ENCODE measurements at regions not wholly inside any gene's neighbourhood (a gene's known extent, or its start where the extent isn't known, plus 50 kb on each side); places are given as distances from the start of the nearest gene placed in this dataset.

- Histone ChIP-seq H2BK15ac (ENCODE audit: low read depth, low read length) (no peak overlapping the region), H3K4ac (ENCODE audit: low read depth, low read length) (no peak overlapping the region), H3K36me3 (ENCODE audit: control insufficient read depth, insufficient read depth, low read length) (no peaks in the 10 kb centered on the region), H3K27ac (ENCODE audit: insufficient read depth, low read length) (no peak overlapping the region), H4K91ac (ENCODE audit: insufficient read depth, low read depth, low read length) (no peak overlapping the region), H3K4me2 (ENCODE audit: low read depth, low read length) (no peak overlapping the region), H3K27me3 (ENCODE audit: control insufficient read depth, insufficient read depth, low read length) (no peaks in the 10 kb centered on the region), H3K79me1 (ENCODE audit: low read depth in 1 of 2, low read length in 2 of 2) (no peaks in the 10 kb centered on the region), H3K4me1 (ENCODE audit: control insufficient read depth, insufficient read depth, low read length) (peaks cover 5% of the 10 kb centered on the region; the same call in 1 of the 2 replicates), H2BK5ac (ENCODE audit: low read depth, low read length, poor library complexity, severe bottlenecking) (no peak overlapping the region), H2BK120ac (ENCODE audit: low read depth, low read length) (no peak overlapping the region), H2AK5ac (ENCODE audit: low read depth, low read length) (peak overlapping the region; percentile 28; the same call in 1 of the 2 replicates), H3K9me3 (ENCODE audit: control insufficient read depth, insufficient read depth, low read length) (no peaks in the 10 kb centered on the region), H3K9me1 (ENCODE audit: insufficient read depth, low read length) (no peaks in the 10 kb centered on the region), H2AFZ (replicated peaks; ENCODE audit: low read length, poor library complexity) (no peak overlapping the region), H3K9ac (ENCODE audit: low read depth, low read length) (no peak overlapping the region), H3K56ac (ENCODE audit: extremely low read depth, insufficient read depth, low read length) (no peak overlapping the region), H3K23ac (ENCODE audit: low read depth, low read length) (no peak overlapping the region), H3K4me3 (ENCODE audit: insufficient read depth, low read depth, low read length) (no peak overlapping the region), H2BK20ac (ENCODE audit: low read depth, low read length) (no peak overlapping the region), H3K14ac (replicated peaks; ENCODE audit: low read depth, low read length) (no peak overlapping the region), H4K8ac (ENCODE audit: low read depth in 2 of 2, low read length in 2 of 2) (no peak overlapping the region), H3K18ac (ENCODE audit: low read depth, low read length) (no peak overlapping the region), H4K20me1 (ENCODE audit: insufficient read depth, low read length) (no peaks in the 10 kb centered on the region), H4K5ac (ENCODE audit: low read depth, low read length) (no peak overlapping the region), H2AK9ac (replicated peaks; ENCODE audit: low read depth, low read length, poor library complexity) (no peak overlapping the region)
- TF ChIP-seq POLR2A (IDR thresholded peaks at IDR 0.05; ENCODE audit: low read depth, low read length) = no peak
- TF ChIP-seq NFE2L2 (IDR thresholded peaks at IDR 0.05; ENCODE audit: low read depth, low read length) = no peak
- no peak for TF ChIP-seq CEBPB (IDR thresholded peaks at IDR 0.05; ENCODE audit: low read depth, low read length)
- no peak for TF ChIP-seq MAFK (IDR thresholded peaks at IDR 0.05; ENCODE audit: low read depth, low read length)
- no peak for TF ChIP-seq ELK1 (IDR thresholded peaks at IDR 0.05; ENCODE audit: borderline replicate concordance, low read depth, low read length)
- no peak for TF ChIP-seq MXI1 (IDR thresholded peaks at IDR 0.05; ENCODE audit: borderline replicate concordance, low read depth, low read length)
- TF ChIP-seq USF2 (IDR thresholded peaks at IDR 0.05; ENCODE audit: low read depth, low read length) = no peak
- TF ChIP-seq RAD21 (IDR thresholded peaks at IDR 0.05; ENCODE audit: low read length) = no peak
- no peak for TF ChIP-seq RFX5 (IDR thresholded peaks at IDR 0.05; ENCODE audit: low read depth, low read length)
- no peak for TF ChIP-seq FOS (IDR thresholded peaks at IDR 0.05; ENCODE audit: low read depth, low read length)
- no peak for TF ChIP-seq MAZ (IDR thresholded peaks at IDR 0.05; ENCODE audit: borderline replicate concordance, low read depth, low read length)
- no peak for TF ChIP-seq SMC3 (IDR thresholded peaks at IDR 0.05; ENCODE audit: low read depth, low read length)
- TF ChIP-seq CHD1 (IDR thresholded peaks at IDR 0.05; ENCODE audit: low read depth, low read length) = no peak
- no peak for TF ChIP-seq CTCF (conservative IDR thresholded peaks at IDR 0.05; ENCODE audit: low read depth, low read length)
- TF ChIP-seq BHLHE40 (IDR thresholded peaks at IDR 0.05; ENCODE audit: low read depth, low read length) = no peak
- TF ChIP-seq RCOR1 (IDR thresholded peaks at IDR 0.05; ENCODE audit: insufficient replicate concordance, low read length) = no peak
- in situ Hi-C loops (cut with MboI; ENCODE audit: low sequenced_read_pairs) = no loop called here
- ATAC-seq (ENCODE audit: low read depth) (no peak), DNase-seq (peak; percentile 61)
- POLR2A ChIA-PET (ENCODE audit: unreplicated experiment) = no interaction called here
- CTCF ChIA-PET = no interaction called here
- intact Hi-C loops (cut with micrococcal nuclease) = no loop called here
- no TSS peak for BruUV-seq (replicated peaks)
- dilution Hi-C loops (cut with HindIII; ENCODE audit: low sequenced_read_pairs, unreplicated experiment) = no loop called here
These were observed 494.2 kb upstream of the JAG1 start for GRCh38 chr20:11168026-11168425.
